ENCODE measurements at regions not wholly inside any gene's neighbourhood (a gene's known extent, or its start where the extent isn't known, plus 50 kb on each side); places are given as distances from the start of the nearest gene placed in this dataset.

DNA sequence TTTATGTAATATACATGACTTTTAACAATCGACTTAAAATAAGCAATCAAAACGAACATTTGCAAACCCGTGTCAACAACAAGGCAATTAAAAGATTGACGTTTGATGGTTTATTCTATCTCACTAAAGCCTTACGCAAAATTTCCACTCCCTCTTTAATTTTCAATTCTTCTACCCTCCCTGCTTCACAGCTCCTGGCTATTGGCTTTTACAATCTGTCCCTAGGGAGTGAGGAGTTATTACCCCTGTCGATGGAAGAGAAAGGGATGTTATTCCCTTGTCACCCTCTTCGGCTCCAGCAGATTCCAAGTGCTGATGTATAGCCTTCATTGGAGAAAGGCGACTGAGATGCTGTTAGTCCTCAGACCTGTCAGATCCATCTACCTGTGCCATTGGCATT is 161.3 kb downstream of the ZNF281 start:
- no peaks in the 10 kb centered on the region for H3K4me1 ChIP-seq
- no peaks in the 10 kb centered on the region for H3K36me3 ChIP-seq
- no peak for DNase-seq
- H3K4me3 ChIP-seq, result no peak overlapping the region
- H3K27ac ChIP-seq, result no peak overlapping the region
- ATAC-seq, result no peak
- H3K27me3 ChIP-seq, result no peaks in the 10 kb centered on the region
- intact Hi-C loops (cut with DNase I), result no loop called here
- no peaks in the 10 kb centered on the region for H3K9me3 ChIP-seq
- TF ChIP-seq, protein P1, sequence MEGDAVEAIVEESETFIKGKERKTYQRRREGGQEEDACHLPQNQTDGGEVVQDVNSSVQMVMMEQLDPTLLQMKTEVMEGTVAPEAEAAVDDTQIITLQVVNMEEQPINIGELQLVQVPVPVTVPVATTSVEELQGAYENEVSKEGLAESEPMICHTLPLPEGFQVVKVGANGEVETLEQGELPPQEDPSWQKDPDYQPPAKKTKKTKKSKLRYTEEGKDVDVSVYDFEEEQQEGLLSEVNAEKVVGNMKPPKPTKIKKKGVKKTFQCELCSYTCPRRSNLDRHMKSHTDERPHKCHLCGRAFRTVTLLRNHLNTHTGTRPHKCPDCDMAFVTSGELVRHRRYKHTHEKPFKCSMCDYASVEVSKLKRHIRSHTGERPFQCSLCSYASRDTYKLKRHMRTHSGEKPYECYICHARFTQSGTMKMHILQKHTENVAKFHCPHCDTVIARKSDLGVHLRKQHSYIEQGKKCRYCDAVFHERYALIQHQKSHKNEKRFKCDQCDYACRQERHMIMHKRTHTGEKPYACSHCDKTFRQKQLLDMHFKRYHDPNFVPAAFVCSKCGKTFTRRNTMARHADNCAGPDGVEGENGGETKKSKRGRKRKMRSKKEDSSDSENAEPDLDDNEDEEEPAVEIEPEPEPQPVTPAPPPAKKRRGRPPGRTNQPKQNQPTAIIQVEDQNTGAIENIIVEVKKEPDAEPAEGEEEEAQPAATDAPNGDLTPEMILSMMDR (IDR thresholded peaks at IDR 0.05), result no peak

GRCh38 chr1:200247518-200247917 is 162.3 kb downstream of the ZNF281 start:
- Histone ChIP-seq H3K27me3 (no peaks in the 10 kb centered on the region), H3K27ac (no peak overlapping the region), H3K4me3 (no peak overlapping the region), H3K36me3 (no peaks in the 10 kb centered on the region), H3K4me1 (peaks cover 8% of the 10 kb centered on the region), H3K9me3 (no peaks in the 10 kb centered on the region)
- TF ChIP-seq, protein P1 (IDR thresholded peaks at IDR 0.05), result no peak
- ATAC-seq, result no peak
- no peak for DNase-seq
- intact Hi-C loops (cut with DNase I), result no loop called here

- H3K36me3 ChIP-seq, result no peaks in the 10 kb centered on the region
- H3K4me1 ChIP-seq, result peaks cover 18% of the 10 kb centered on the region
- intact Hi-C loops (cut with DNase I), result no loop called here
- ATAC-seq (no peak), DNase-seq (no peak)
- no peak overlapping the region for H3K4me3 ChIP-seq
- no peak overlapping the region for H3K27ac ChIP-seq
- TF ChIP-seq, protein P1 (IDR thresholded peaks at IDR 0.05), result no peak
- H3K27me3 ChIP-seq, result no peaks in the 10 kb centered on the region
- no peaks in the 10 kb centered on the region for H3K9me3 ChIP-seq
These were observed 164.4 kb downstream of the ZNF281 start for GRCh38 chr1:200245473-200245872.

- Histone ChIP-seq H3K4me3 (peak overlapping the region; percentile 12), H3K4me1 (peaks cover 18% of the 10 kb centered on the region), H3K36me3 (no peaks in the 10 kb centered on the region), H3K27me3 (no peaks in the 10 kb centered on the region), H3K9me3 (no peaks in the 10 kb centered on the region), H3K27ac (no peak overlapping the region)
- ATAC-seq, result no peak
- TF ChIP-seq, protein P1 (IDR thresholded peaks at IDR 0.05), result no peak
- no peak for DNase-seq
- intact Hi-C loops (cut with DNase I), result no loop called here
These were observed 166.8 kb downstream of the ZNF281 start for GRCh38 chr1:200243042-200243437.

- Histone ChIP-seq H3K27me3 (no peaks in the 10 kb centered on the region), H3K27ac (no peak overlapping the region), H3K9me3 (no peaks in the 10 kb centered on the region), H3K36me3 (no peaks in the 10 kb centered on the region), H3K4me3 (peak overlapping the region; percentile 12), H3K4me1 (peaks cover 18% of the 10 kb centered on the region)
- ATAC-seq (peak; percentile 59), DNase-seq (no peak)
- intact Hi-C loops (cut with DNase I), result no loop called here
- TF ChIP-seq, protein P1 (IDR thresholded peaks at IDR 0.05), result no peak
These were observed 167.5 kb downstream of the ZNF281 start for GRCh38 chr1:200242110-200243041.

Data from upper lobe of right lung (tissue), 1 donor.